Aorta (tissue), 5 donors: ENCODE measurements at regions not wholly inside any gene's neighbourhood (a gene's known extent, or its start where the extent isn't known, plus 50 kb on each side); places are given as distances from the start of the nearest gene placed in this dataset.

Source experiments
- ATAC-seq: fragments of 200-7000 bp; cut with Tn5 transposase; one replicate; pipeline ENCODE4 v1.9.1; 2022; ENCODE audit warnings: moderate library complexity; ENCODE audit not compliant: low FRiP score
- DNase-seq, 2 donors: peaks; one replicate each; pipeline ENCODE4 v3.0.0-alpha.2; 2020
- H3K27ac ChIP-seq, 2 donors: one replicate each; pipeline ENCODE4 v1.5.1; 2013; ENCODE audit warnings: low read length in 2 of 2, mild to moderate bottlenecking in 2 of 2, moderate library complexity in 2 of 2, control low read depth in 1 of 2, inconsistent platforms in 1 of 2, low read depth in 1 of 2
- H3K27me3 ChIP-seq, 2 donors: one replicate each; pipeline ENCODE4 v1.6.1; 2013; ENCODE audit warnings: control low read depth in 1 of 2, low read length in 1 of 2, mild to moderate bottlenecking in 1 of 2, moderate library complexity in 1 of 2; ENCODE audit not compliant: insufficient read depth in 2 of 2, control insufficient read depth in 1 of 2
- H3K36me3 ChIP-seq, 2 donors: one replicate each; pipeline ENCODE4 v1.6.1; 2013; ENCODE audit warnings: control low read depth in 1 of 2, low read length in 1 of 2, mild to moderate bottlenecking in 1 of 2; ENCODE audit not compliant: insufficient read depth in 2 of 2, control insufficient read depth in 1 of 2
- H3K4me1 ChIP-seq, 2 donors: one replicate each; pipeline ENCODE4 v1.6.1; 2013; ENCODE audit warnings: low read length in 2 of 2, control low read depth in 1 of 2, mild to moderate bottlenecking in 1 of 2, moderate library complexity in 1 of 2; ENCODE audit not compliant: insufficient read depth in 2 of 2, control insufficient read depth in 1 of 2
- H3K4me3 ChIP-seq, 2 donors: one replicate each; pipeline ENCODE4 v1.5.1; 2013; ENCODE audit warnings: low read length in 2 of 2, control low read depth in 1 of 2, mild to moderate bottlenecking in 1 of 2
- H3K9me3 ChIP-seq: one replicate; pipeline ENCODE4 v1.6.1; 2013; ENCODE audit warnings: mild to moderate bottlenecking, low read length; ENCODE audit not compliant: control insufficient read depth
- WGBS, 2 donors: extraction: QIAGEN DNeasy Blood & Tissue Kit; methylation state at CpG; one replicate each; pipeline ENCODE4 v1.1.7; 2013; 5-methylcytosine and 5-hydroxymethylcytosine counted together
- intact Hi-C, 2 donors: fragments of 100-400 bp; cut with DNase I; formaldehyde crosslinking; loops; one replicate each; pipeline versions ENCODE4 v1.14.2 to v1.15.0; 2022
- donor health status: healthy with polysubstance abuse.
- donor health status: Bipolar disorder and iron deficiency.
- donor health status: DM: no; HTN: no; CAD: no.
- donor health status: DM: no; HTN: no; CAD: no.
- donor health status: DM: yes; HTN: yes; CAD: no.

GRCh38 chr3:178169421-178169820 lies 366.8 kb upstream of the KCNMB2 start:
- no peak for DNase-seq
- H3K4me3 ChIP-seq = no peak overlapping the region
- no peak for ATAC-seq
- no peaks in the 10 kb centered on the region for H3K27me3 ChIP-seq
- peaks cover 0 to 7% of the 10 kb centered on the region in 2 donors for H3K4me1 ChIP-seq
- no peaks in the 10 kb centered on the region for H3K36me3 ChIP-seq
- WGBS, 2 donors = 85 to 89% methylated on average over 2 of the region's 2 CpGs
- H3K9me3 ChIP-seq = no peaks in the 10 kb centered on the region
- intact Hi-C loops = no loop called here
- no peak overlapping the region for H3K27ac ChIP-seq

GRCh38 chr3:178170698-178171535 lies 365.3 kb upstream of the KCNMB2 start:
- DNase-seq (no peak), ATAC-seq (peak; percentile 69)
- Histone ChIP-seq H3K27me3 (no peaks in the 10 kb centered on the region), H3K36me3 (no peaks in the 10 kb centered on the region), H3K9me3 (no peaks in the 10 kb centered on the region), H3K4me1 (peaks cover 0 to 7% of the 10 kb centered on the region in 2 donors), H3K27ac (no peak overlapping the region), H3K4me3 (no peak overlapping the region)
- 80% methylated on average over 4 of the region's 4 CpGs for WGBS, 2 donors
- intact Hi-C loops = no loop called here

- no peak overlapping the region for H3K4me3 ChIP-seq
- ATAC-seq = no peak
- no peaks in the 10 kb centered on the region for H3K27me3 ChIP-seq
- H3K36me3 ChIP-seq = no peaks in the 10 kb centered on the region
- H3K4me1 ChIP-seq = peaks cover 0 to 7% of the 10 kb centered on the region in 2 donors
- H3K27ac ChIP-seq = peak overlapping the region in 1 of 2 donors; percentile 25
- WGBS, 2 donors = 98% methylated on average over 2 of the region's 2 CpGs
- intact Hi-C loops = no loop called here
- no peak for DNase-seq
- no peaks in the 10 kb centered on the region for H3K9me3 ChIP-seq
Measured at GRCh38 chr3:178172121-178172520, 364.1 kb upstream of the KCNMB2 start.

GRCh38 chr3:178174201-178174915 lies 361.9 kb upstream of the KCNMB2 start:
- WGBS, 2 donors = 89% methylated on average over 2 of the region's 2 CpGs

GRCh38 chr3:178181088-178181487 lies 355.1 kb upstream of the KCNMB2 start:
- DNase-seq (no peak), ATAC-seq (no peak)
- H3K9me3 ChIP-seq = no peaks in the 10 kb centered on the region
- 93% methylated on average over 1 of the region's 1 CpG for WGBS, 2 donors
- H3K4me1 ChIP-seq = no peaks in the 10 kb centered on the region
- intact Hi-C loops = no loop called here
- no peak overlapping the region for H3K27ac ChIP-seq
- no peaks in the 10 kb centered on the region for H3K36me3 ChIP-seq
- H3K27me3 ChIP-seq = no peaks in the 10 kb centered on the region
- no peak overlapping the region for H3K4me3 ChIP-seq

More at GRCh38 chr3:178174201-178174915, 361.9 kb upstream of the KCNMB2 start:
- ATAC-seq = no peak
- H3K27ac ChIP-seq = no peak overlapping the region
- intact Hi-C loops = no loop called here
- H3K27me3 ChIP-seq = no peaks in the 10 kb centered on the region
- no peak overlapping the region for H3K4me3 ChIP-seq
- DNase-seq = no peak
- peaks cover 0 to 7% of the 10 kb centered on the region in 2 donors for H3K4me1 ChIP-seq
- H3K36me3 ChIP-seq = no peaks in the 10 kb centered on the region
- no peaks in the 10 kb centered on the region for H3K9me3 ChIP-seq

- H3K27me3 ChIP-seq = no peaks in the 10 kb centered on the region
- no peak overlapping the region for H3K27ac ChIP-seq
- no peaks in the 10 kb centered on the region for H3K9me3 ChIP-seq
- ATAC-seq (no peak), DNase-seq (no peak)
- intact Hi-C loops = no loop called here
- H3K36me3 ChIP-seq = no peaks in the 10 kb centered on the region
- no peaks in the 10 kb centered on the region for H3K4me1 ChIP-seq
- 51 to 61% methylated on average over 4 of the region's 4 CpGs for WGBS, 2 donors
- H3K4me3 ChIP-seq = no peak overlapping the region
Measured at GRCh38 chr3:178181784-178182183, 354.5 kb upstream of the KCNMB2 start.

GRCh38 chr3:178182337-178182779 lies 353.9 kb upstream of the KCNMB2 start:
- WGBS, 2 donors = 77 to 81% methylated on average over 5 of the region's 5 CpGs
- H3K27ac ChIP-seq = no peak overlapping the region
- DNase-seq = peak in 1 of 2 donors; percentile 62

GRCh38 chr3:178184833-178185232 lies 351.4 kb upstream of the KCNMB2 start:
- ATAC-seq = no peak
- H3K9me3 ChIP-seq = no peaks in the 10 kb centered on the region
- no peak overlapping the region for H3K27ac ChIP-seq
- WGBS, 2 donors = 89 to 92% methylated on average over 2 of the region's 2 CpGs
- intact Hi-C loops = no loop called here
- H3K4me1 ChIP-seq = no peaks in the 10 kb centered on the region
- no peak overlapping the region for H3K4me3 ChIP-seq
- H3K36me3 ChIP-seq = no peaks in the 10 kb centered on the region
- H3K27me3 ChIP-seq = no peaks in the 10 kb centered on the region
- no peak for DNase-seq

More at GRCh38 chr3:178182337-178182779, 353.9 kb upstream of the KCNMB2 start:
- intact Hi-C loops = no loop called here
- Histone ChIP-seq H3K9me3 (no peaks in the 10 kb centered on the region), H3K27me3 (no peaks in the 10 kb centered on the region), H3K36me3 (no peaks in the 10 kb centered on the region), H3K4me3 (no peak overlapping the region), H3K4me1 (no peaks in the 10 kb centered on the region)
- no peak for ATAC-seq
